Neural cell (in vitro differentiated cells): ENCODE measurements at regions not wholly inside any gene's neighbourhood (a gene's known extent, or its start where the extent isn't known, plus 50 kb on each side); places are given as distances from the start of the nearest gene placed in this dataset.

ENCODE experiments used
- EP300 ChIP-seq: fragments of 450-650 bp; conservative IDR thresholded peaks from 2 replicates; pipeline ENCODE4 v1.6.1; 2014; ENCODE audit warnings: antibody characterized with exemption, mild to moderate bottlenecking, moderate library complexity; ENCODE audit not compliant: poor library complexity, severe bottlenecking
- EZH2 ChIP-seq: fragments of 200-600, 300-800 bp; shearing (Covaris generic), sonication (generic); IDR thresholded peaks from 2 replicates; pipeline ENCODE4 v1.6.1; 2014; ENCODE audit warnings: antibody characterized with exemption, low read length, borderline replicate concordance, mild to moderate bottlenecking; ENCODE audit not compliant: insufficient read depth, poor library complexity, severe bottlenecking
- POLR2AphosphoS5 ChIP-seq: IDR thresholded peaks from 2 replicates; pipeline ENCODE4 v1.6.1; 2012
- RAD21 ChIP-seq: fragments of 450-650 bp; conservative IDR thresholded peaks from 2 replicates; pipeline ENCODE4 v1.6.1; 2014; ENCODE audit warnings: antibody characterized with exemption, mild to moderate bottlenecking, moderate library complexity
- TAF1 ChIP-seq: IDR thresholded peaks from 2 replicates; pipeline ENCODE4 v1.6.1; 2012; ENCODE audit warnings: low read depth
- TF ChIP-seq, protein P1 (sequence below): fragments of 450-650 bp; IDR thresholded peaks from 2 replicates; pipeline ENCODE4 v1.5.1; 2014; ENCODE audit warnings: antibody characterized with exemption, mild to moderate bottlenecking, moderate library complexity; ENCODE audit not compliant: poor library complexity, severe bottlenecking
- TF ChIP-seq, protein P2 (sequence below): IDR thresholded peaks from 2 replicates; pipeline ENCODE4 v1.6.1; 2012; ENCODE audit warnings: borderline replicate concordance

DNA sequence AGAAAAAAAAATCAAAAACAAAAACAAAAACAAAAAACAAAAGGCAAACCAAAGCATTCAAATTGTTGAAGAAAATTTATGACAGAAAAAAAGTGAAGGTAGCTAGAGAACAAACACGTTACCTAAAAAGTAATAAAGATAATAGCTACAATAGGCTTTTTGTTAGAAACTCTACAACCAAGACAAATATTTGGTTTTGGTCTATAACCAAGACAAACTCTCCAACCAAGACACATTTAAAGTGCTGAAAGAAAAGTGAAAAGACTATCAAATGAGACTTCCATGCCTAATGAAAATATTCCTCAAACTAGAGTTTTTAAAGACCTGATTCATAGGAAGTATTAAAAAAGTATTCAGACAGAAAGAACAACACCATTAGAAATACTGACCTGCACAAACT lies 391.9 kb upstream of the NDST4 start:
- TF ChIP-seq, protein P1, sequence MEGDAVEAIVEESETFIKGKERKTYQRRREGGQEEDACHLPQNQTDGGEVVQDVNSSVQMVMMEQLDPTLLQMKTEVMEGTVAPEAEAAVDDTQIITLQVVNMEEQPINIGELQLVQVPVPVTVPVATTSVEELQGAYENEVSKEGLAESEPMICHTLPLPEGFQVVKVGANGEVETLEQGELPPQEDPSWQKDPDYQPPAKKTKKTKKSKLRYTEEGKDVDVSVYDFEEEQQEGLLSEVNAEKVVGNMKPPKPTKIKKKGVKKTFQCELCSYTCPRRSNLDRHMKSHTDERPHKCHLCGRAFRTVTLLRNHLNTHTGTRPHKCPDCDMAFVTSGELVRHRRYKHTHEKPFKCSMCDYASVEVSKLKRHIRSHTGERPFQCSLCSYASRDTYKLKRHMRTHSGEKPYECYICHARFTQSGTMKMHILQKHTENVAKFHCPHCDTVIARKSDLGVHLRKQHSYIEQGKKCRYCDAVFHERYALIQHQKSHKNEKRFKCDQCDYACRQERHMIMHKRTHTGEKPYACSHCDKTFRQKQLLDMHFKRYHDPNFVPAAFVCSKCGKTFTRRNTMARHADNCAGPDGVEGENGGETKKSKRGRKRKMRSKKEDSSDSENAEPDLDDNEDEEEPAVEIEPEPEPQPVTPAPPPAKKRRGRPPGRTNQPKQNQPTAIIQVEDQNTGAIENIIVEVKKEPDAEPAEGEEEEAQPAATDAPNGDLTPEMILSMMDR = no peak
- TF ChIP-seq TAF1 (no peak), EZH2 (no peak), POLR2AphosphoS5 (no peak), EP300 (no peak), RAD21 (no peak)
- TF ChIP-seq, protein P2, sequence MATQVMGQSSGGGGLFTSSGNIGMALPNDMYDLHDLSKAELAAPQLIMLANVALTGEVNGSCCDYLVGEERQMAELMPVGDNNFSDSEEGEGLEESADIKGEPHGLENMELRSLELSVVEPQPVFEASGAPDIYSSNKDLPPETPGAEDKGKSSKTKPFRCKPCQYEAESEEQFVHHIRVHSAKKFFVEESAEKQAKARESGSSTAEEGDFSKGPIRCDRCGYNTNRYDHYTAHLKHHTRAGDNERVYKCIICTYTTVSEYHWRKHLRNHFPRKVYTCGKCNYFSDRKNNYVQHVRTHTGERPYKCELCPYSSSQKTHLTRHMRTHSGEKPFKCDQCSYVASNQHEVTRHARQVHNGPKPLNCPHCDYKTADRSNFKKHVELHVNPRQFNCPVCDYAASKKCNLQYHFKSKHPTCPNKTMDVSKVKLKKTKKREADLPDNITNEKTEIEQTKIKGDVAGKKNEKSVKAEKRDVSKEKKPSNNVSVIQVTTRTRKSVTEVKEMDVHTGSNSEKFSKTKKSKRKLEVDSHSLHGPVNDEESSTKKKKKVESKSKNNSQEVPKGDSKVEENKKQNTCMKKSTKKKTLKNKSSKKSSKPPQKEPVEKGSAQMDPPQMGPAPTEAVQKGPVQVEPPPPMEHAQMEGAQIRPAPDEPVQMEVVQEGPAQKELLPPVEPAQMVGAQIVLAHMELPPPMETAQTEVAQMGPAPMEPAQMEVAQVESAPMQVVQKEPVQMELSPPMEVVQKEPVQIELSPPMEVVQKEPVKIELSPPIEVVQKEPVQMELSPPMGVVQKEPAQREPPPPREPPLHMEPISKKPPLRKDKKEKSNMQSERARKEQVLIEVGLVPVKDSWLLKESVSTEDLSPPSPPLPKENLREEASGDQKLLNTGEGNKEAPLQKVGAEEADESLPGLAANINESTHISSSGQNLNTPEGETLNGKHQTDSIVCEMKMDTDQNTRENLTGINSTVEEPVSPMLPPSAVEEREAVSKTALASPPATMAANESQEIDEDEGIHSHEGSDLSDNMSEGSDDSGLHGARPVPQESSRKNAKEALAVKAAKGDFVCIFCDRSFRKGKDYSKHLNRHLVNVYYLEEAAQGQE = no peak
